MM.1S (cell line): ENCODE measurements at regions not wholly inside any gene's neighbourhood (a gene's known extent, or its start where the extent isn't known, plus 50 kb on each side); places are given as distances from the start of the nearest gene placed in this dataset.

Source experiments
- DNase-seq: peaks from one replicate; pipeline ENCODE4 v3.0.0-alpha.2; 2015
- H2AFZ ChIP-seq: fragments of 300-600 bp; sonication (generic); 2 replicates; pipeline ENCODE4 v1.6.0; 2016; ENCODE audit warnings: antibody characterized with exemption, low read length
- H3F3A ChIP-seq: fragments of 300-600 bp; sonication (generic); 2 replicates; pipeline ENCODE4 v1.6.1; 2016; ENCODE audit warnings: mild to moderate bottlenecking, antibody characterized with exemption, low read length, moderate library complexity, mixed read lengths; ENCODE audit not compliant: insufficient read depth
- H3K27ac ChIP-seq: fragments of 300-600 bp; sonication (generic); 2 replicates; pipeline ENCODE4 v1.5.1; 2016; ENCODE audit warnings: mild to moderate bottlenecking, low read length
- H3K27me3 ChIP-seq: fragments of 300-600 bp; sonication (generic); replicated peaks from 2 replicates; pipeline ENCODE4 v1.6.0; 2016; ENCODE audit warnings: low read length; ENCODE audit not compliant: insufficient read depth
- H3K36me3 ChIP-seq: fragments of 300-600 bp; sonication (generic); replicated peaks from 2 replicates; pipeline ENCODE4 v1.6.1; 2016; ENCODE audit warnings: mild to moderate bottlenecking, low read length, mixed read lengths; ENCODE audit not compliant: insufficient read depth
- H3K4me1 ChIP-seq: fragments of 300-600 bp; sonication (generic); 2 replicates; pipeline ENCODE4 v1.6.1; 2016; ENCODE audit warnings: low read length, mixed read lengths
- H3K4me2 ChIP-seq: fragments of 300-600 bp; sonication (generic); 2 replicates; pipeline ENCODE4 v1.6.0; 2016; ENCODE audit warnings: low read depth, low read length
- H3K4me3 ChIP-seq: fragments of 300-600 bp; sonication (generic); 2 replicates; pipeline ENCODE4 v1.5.1; 2016; ENCODE audit warnings: low read length, mixed read lengths
- H3K79me2 ChIP-seq: fragments of 300-600 bp; sonication (generic); 2 replicates; pipeline ENCODE4 v1.6.1; 2016; ENCODE audit warnings: mixed run types, low read length, mixed read lengths
- H3K9ac ChIP-seq: fragments of 300-600 bp; sonication (generic); 2 replicates; pipeline ENCODE4 v1.6.1; 2016; ENCODE audit warnings: low read length, mixed read lengths
- H3K9me2 ChIP-seq: fragments of 300-600 bp; sonication (generic); replicated peaks from 2 replicates; pipeline ENCODE4 v1.6.1; 2016; ENCODE audit warnings: mild to moderate bottlenecking, low read length, mixed read lengths; ENCODE audit not compliant: insufficient read depth
- H3K9me3 ChIP-seq: fragments of 300-600 bp; sonication (generic); replicated peaks from 2 replicates; pipeline ENCODE4 v1.6.1; 2016; ENCODE audit warnings: mild to moderate bottlenecking, low read length, mixed read lengths; ENCODE audit not compliant: insufficient read depth
- H4K20me1 ChIP-seq: fragments of 300-600 bp; sonication (generic); 2 replicates; pipeline ENCODE4 v1.6.1; 2016; ENCODE audit warnings: mild to moderate bottlenecking, low read length, moderate library complexity, mixed read lengths; ENCODE audit not compliant: insufficient read depth
- CTCF ChIP-seq: fragments of 300-600 bp; sonication (generic); IDR thresholded peaks from 2 replicates; pipeline ENCODE4 v1.5.1; 2016; ENCODE audit warnings: antibody characterized with exemption, low read length, mixed read lengths
- EZH2 ChIP-seq: fragments of 300-600 bp; sonication (generic); optimal IDR thresholded peaks from 2 replicates; pipeline ENCODE3; 2017; ENCODE audit warnings: low read depth, mild to moderate bottlenecking, antibody characterized with exemption, low read length, mixed read lengths
- EZH2phosphoT487 ChIP-seq: fragments of 300-600 bp; sonication (generic); IDR thresholded peaks from 2 replicates; pipeline ENCODE4 v1.6.1; 2018; ENCODE audit warnings: antibody characterized with exemption, low read length

GRCh38 chr4:1472911-1473518 lies 66.8 kb upstream of the NKX1-1 start:
- no peaks in the 10 kb centered on the region for H3K36me3 ChIP-seq
- H3K27ac ChIP-seq, result no peak overlapping the region
- no peak overlapping the region for H3K4me3 ChIP-seq
- H4K20me1 ChIP-seq, result no peaks in the 10 kb centered on the region
- no peaks in the 10 kb centered on the region for H3K4me1 ChIP-seq
- TF ChIP-seq EZH2 (no peak), CTCF (no peak), EZH2phosphoT487 (no peak)
- no peaks in the 10 kb centered on the region for H3K79me2 ChIP-seq
- no peak overlapping the region for H2AFZ ChIP-seq
- H3K27me3 ChIP-seq, result no peaks in the 10 kb centered on the region
- H3K9me3 ChIP-seq, result no peaks in the 10 kb centered on the region
- H3K9ac ChIP-seq, result no peak overlapping the region
- H3K4me2 ChIP-seq, result no peak overlapping the region
- no peaks in the 10 kb centered on the region for H3F3A ChIP-seq
- DNase-seq, result no peak
- H3K9me2 ChIP-seq, result no peaks in the 10 kb centered on the region

GRCh38 chr4:1472148-1472797 lies 66.0 kb upstream of the NKX1-1 start:
- no peaks in the 10 kb centered on the region for H4K20me1 ChIP-seq
- no peaks in the 10 kb centered on the region for H3K79me2 ChIP-seq
- TF ChIP-seq EZH2 (no peak), EZH2phosphoT487 (no peak), CTCF (no peak)
- H3K9me3 ChIP-seq, result no peaks in the 10 kb centered on the region
- H3K4me2 ChIP-seq, result no peak overlapping the region
- no peaks in the 10 kb centered on the region for H3K27me3 ChIP-seq
- no peak overlapping the region for H3K27ac ChIP-seq
- no peak for DNase-seq
- no peaks in the 10 kb centered on the region for H3K9me2 ChIP-seq
- H3K36me3 ChIP-seq, result no peaks in the 10 kb centered on the region
- no peaks in the 10 kb centered on the region for H3K4me1 ChIP-seq
- H2AFZ ChIP-seq, result no peak overlapping the region
- no peak overlapping the region for H3K4me3 ChIP-seq
- H3F3A ChIP-seq, result no peaks in the 10 kb centered on the region
- H3K9ac ChIP-seq, result no peak overlapping the region

- no peaks in the 10 kb centered on the region for H3K4me1 ChIP-seq
- no peak overlapping the region for H3K4me3 ChIP-seq
These were observed 65.4 kb upstream of the NKX1-1 start for GRCh38 chr4:1471443-1472147.

More at GRCh38 chr4:1471443-1472147, 65.4 kb upstream of the NKX1-1 start:
- no peak for DNase-seq
- Histone ChIP-seq H3K27ac (no peak overlapping the region), H3K4me2 (no peak overlapping the region), H3K9me2 (no peaks in the 10 kb centered on the region), H3K36me3 (no peaks in the 10 kb centered on the region), H3K27me3 (no peaks in the 10 kb centered on the region), H3K79me2 (no peaks in the 10 kb centered on the region), H3K9ac (no peak overlapping the region), H4K20me1 (no peaks in the 10 kb centered on the region), H2AFZ (no peak overlapping the region), H3F3A (no peaks in the 10 kb centered on the region), H3K9me3 (no peaks in the 10 kb centered on the region)
- TF ChIP-seq EZH2phosphoT487 (no peak), CTCF (no peak), EZH2 (no peak)
